A549 (cell line): ENCODE measurements at regions not wholly inside any gene's neighbourhood (a gene's known extent, or its start where the extent isn't known, plus 50 kb on each side); places are given as distances from the start of the nearest gene placed in this dataset.
"Not testable (repeated sequence)": the region's sequence is repeated elsewhere in the genome, so short reads cannot be mapped to it uniquely, and the experiment has no call there.

Experiments used
- ATAC-seq, 2 experiments: fragments of 200-7000 bp in 1 of 2; fragments of >200 bp in 1 of 2; cut with Nextera tagmentation in 1 of 2; cut with Tn5 transposase in 1 of 2; 3 replicates each; pipeline versions ENCODE4 v1.8.0 to v1.9.1; 2018 to 2020; ENCODE audit warnings: mild to moderate bottlenecking in 1 of 2, moderate library complexity in 1 of 2
- CTCF ChIA-PET: fragments of 300-600 bp; sonication (Branson Sonifier 250); formaldehyde crosslinking; extraction: SDS; loops from one replicate; lab custom pipeline; 2021; ENCODE audit warnings: antibody characterized with exemption, inconsistent platforms; lab: Yijun Ruan, JAX
- POLR2A ChIA-PET: fragments of 350-600 bp; formaldehyde crosslinking; extraction: SDS; loops from one replicate; lab custom pipeline; 2021; ENCODE audit warnings: antibody characterized with exemption, inconsistent platforms; lab: Yijun Ruan, JAX
- DNase-seq, 2 experiments: peaks; one replicate each; pipeline versions ENCODE4 v3.0.0 to v3.0.0-alpha.2; 2011 to 2016; ENCODE audit warnings: low read depth in 1 of 2, low spot score in 1 of 2
- FAIRE-seq: peaks from 2 replicates; lab custom pipeline; 2011; peaks lifted over from hg19 to GRCh38; lab: Jason Lieb, UNC
- H3K27ac ChIP-seq, 2 experiments: fragments of >200 bp; sonication (Bioruptor Twin); formaldehyde crosslinking; 3 replicates each; pipeline ENCODE4 v1.5.1; 2016 to 2017
- H3K4me1 ChIP-seq: fragments of >200 bp; sonication (Bioruptor Twin); formaldehyde crosslinking; 3 replicates; pipeline ENCODE4 v1.6.1; 2016
- H3K4me2 ChIP-seq: fragments of >200 bp; sonication (Bioruptor Twin); formaldehyde crosslinking; 3 replicates; pipeline ENCODE4 v1.6.1; 2016
- H3K4me3 ChIP-seq: fragments of >200 bp; sonication (Bioruptor Twin); formaldehyde crosslinking; 3 replicates; pipeline ENCODE4 v1.5.1; 2016
- H3K9me3 ChIP-seq: fragments of >200 bp; sonication (Bioruptor Twin); formaldehyde crosslinking; 3 replicates; pipeline ENCODE4 v1.6.1; 2016
- BHLHE40 ChIP-seq: IDR thresholded peaks from 2 replicates; pipeline ENCODE4 v1.6.1; 2012; ENCODE audit warnings: low read depth, low read length, inconsistent platforms
- CHD4 ChIP-seq: fragments of 200-600 bp; sonication (generic); IDR thresholded peaks from 2 replicates; pipeline ENCODE4 v1.6.1; 2016; ENCODE audit warnings: antibody characterized with exemption, mild to moderate bottlenecking, borderline replicate concordance
- EP300 ChIP-seq, 2 experiments: fragments of >200 bp; sonication (Bioruptor Twin); formaldehyde crosslinking; IDR thresholded peaks; 2 replicates in 1 of 2; 3 replicates in 1 of 2; pipeline ENCODE4 v1.6.1; 2016 to 2017
- HOXB13 ChIP-seq: fragments of 250-450 bp; sonication (Bioruptor Pico); IDR thresholded peaks from 2 replicates; pipeline ENCODE4 v1.5.0; 2020; ENCODE audit warnings: low read depth, mild to moderate bottlenecking, moderate library complexity
- HOXB5 ChIP-seq: fragments of 250-450 bp; sonication (Bioruptor Pico); IDR thresholded peaks from 2 replicates; pipeline ENCODE4 v1.5.0; 2020; ENCODE audit warnings: mild to moderate bottlenecking, moderate library complexity
- JUN ChIP-seq, 2 experiments: fragments of >200 bp; sonication (Bioruptor Twin); formaldehyde crosslinking; IDR thresholded peaks; 2 replicates in 1 of 2; 3 replicates in 1 of 2; pipeline ENCODE4 v1.6.1; 2016 to 2017
- KDM1A ChIP-seq: fragments of 200-600 bp; sonication (generic); IDR thresholded peaks from 2 replicates; pipeline ENCODE4 v1.6.1; 2016; ENCODE audit warnings: low read depth, mild to moderate bottlenecking
- MAZ ChIP-seq: fragments of 150-350 bp; IDR thresholded peaks from 2 replicates; pipeline ENCODE4 v1.6.1; 2014; ENCODE audit warnings: antibody characterized with exemption, low read depth, low read length, borderline replicate concordance
- NPAS2 ChIP-seq: fragments of 250-450 bp; sonication (Bioruptor Pico); IDR thresholded peaks from 2 replicates; pipeline ENCODE4 v1.8.0; 2022; ENCODE audit warnings: mild to moderate bottlenecking, moderate library complexity, borderline replicate concordance
- POLR2AphosphoS2 ChIP-seq: conservative IDR thresholded peaks from 2 replicates; pipeline ENCODE4 v1.6.1; 2012; ENCODE audit warnings: low read length, improper control_type of control experiment, inconsistent platforms
- RFX5 ChIP-seq: fragments of 450-650 bp; IDR thresholded peaks from 2 replicates; pipeline ENCODE4 v1.7.1; 2014; ENCODE audit warnings: antibody characterized with exemption, mild to moderate bottlenecking, moderate library complexity
- SMC3 ChIP-seq: fragments of >200 bp; sonication (Bioruptor Twin); formaldehyde crosslinking; IDR thresholded peaks from 3 replicates; pipeline ENCODE4 v1.6.1; 2018; ENCODE audit warnings: inconsistent platforms
- SREBF2 ChIP-seq: fragments of 450-650 bp; IDR thresholded peaks from 2 replicates; pipeline ENCODE4 v1.6.1; 2014; ENCODE audit warnings: mild to moderate bottlenecking, moderate library complexity
- ZNF302 ChIP-seq: fragments of 250-450 bp; sonication (Bioruptor Pico); IDR thresholded peaks from 2 replicates; pipeline ENCODE4 v1.9.0; 2021; ENCODE audit warnings: inconsistent platforms, mild to moderate bottlenecking, moderate library complexity
- WGBS: methylation state at CpG from one replicate; pipeline ENCODE4 v1.1.6; 2017; ENCODE audit errors: missing lambda C conversion rate; 5-methylcytosine and 5-hydroxymethylcytosine counted together
- TF ChIP-seq, protein P1 (sequence below): fragments of 250-450 bp; sonication (Bioruptor Pico); IDR thresholded peaks from 2 replicates; pipeline ENCODE4 v1.5.0; 2021; ENCODE audit warnings: mild to moderate bottlenecking, moderate library complexity, borderline replicate concordance
- TF ChIP-seq, protein P2 (sequence below): fragments of 450-650 bp; IDR thresholded peaks from 2 replicates; pipeline ENCODE4 v1.6.1; 2014; ENCODE audit warnings: antibody characterized with exemption
- TF ChIP-seq, protein P3 (sequence below): fragments of 250-450 bp; sonication (Bioruptor Pico); IDR thresholded peaks from 2 replicates; pipeline ENCODE4 v1.5.0; 2020; ENCODE audit warnings: low read depth, mild to moderate bottlenecking, moderate library complexity
- TF ChIP-seq, protein P4 (sequence below): IDR thresholded peaks from 2 replicates; pipeline ENCODE4 v1.6.1; 2012
- TF ChIP-seq, protein P5 (sequence below): IDR thresholded peaks from 2 replicates; pipeline ENCODE4 v1.6.1; 2012
- TF ChIP-seq, protein P6 (sequence below): fragments of 200-600 bp; sonication (generic); IDR thresholded peaks from 2 replicates; pipeline ENCODE4 v1.6.1; 2016; ENCODE audit warnings: antibody characterized with exemption, mild to moderate bottlenecking, moderate library complexity

DNA sequence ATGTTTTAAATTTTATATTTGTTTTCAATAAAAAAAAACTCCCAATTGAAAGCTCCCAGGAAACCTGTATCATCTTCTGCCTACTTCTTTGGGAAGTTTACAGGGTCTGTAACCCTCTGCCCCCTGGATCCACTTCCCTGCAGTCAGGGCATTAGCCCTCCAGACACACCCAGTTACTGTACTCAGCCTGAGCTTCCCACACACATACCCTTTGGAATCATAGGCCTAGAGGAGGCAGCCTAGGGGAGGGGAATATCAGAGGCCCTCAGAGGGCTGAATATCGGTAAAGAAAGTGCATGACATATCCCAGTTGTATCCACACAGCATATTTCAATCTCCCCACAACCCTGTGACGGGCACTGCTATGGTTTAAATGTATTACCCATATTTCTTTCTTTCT, 56.2 kb upstream of the TFPI start:
- peak; percentile 43 to 62; a peak in 2 of 6 replicates for ATAC-seq
- CTCF ChIA-PET: interaction anchor here (0.8 kb wide), 1 partner anchor 19 kb away, joined by 3 read pairs; no protein-coding TSS in a partner anchor

DNA sequence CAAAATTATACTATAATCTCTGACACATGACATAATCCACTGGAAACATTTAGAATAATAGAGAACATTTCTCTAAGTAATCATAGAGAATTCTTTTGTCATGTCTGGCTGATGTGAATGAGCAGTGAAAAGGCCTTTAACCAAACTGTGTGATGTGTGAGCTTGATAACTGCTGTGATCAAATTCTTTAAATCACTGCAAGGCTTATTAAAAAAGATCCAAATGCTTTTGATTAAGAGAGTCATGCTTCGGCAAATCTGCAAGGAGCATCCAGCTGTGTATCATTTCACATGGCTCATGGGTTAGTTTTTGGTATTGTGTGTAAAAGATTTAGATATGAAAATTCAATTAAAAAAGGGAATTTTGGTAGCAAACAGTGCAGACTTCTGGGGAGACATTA, 58.6 kb upstream of the TFPI start:
- Histone ChIP-seq H3K4me2 (no peak overlapping the region), H3K27ac (no peak overlapping the region), H3K4me1 (no peaks in the 10 kb centered on the region), H3K9me3 (no peaks in the 10 kb centered on the region), H3K4me3 (no peak overlapping the region)
- POLR2A ChIA-PET: no interaction called here
- DNase-seq (no peak), FAIRE-seq (no peak), ATAC-seq (no peak)
- CTCF ChIA-PET: no interaction called here
- TF ChIP-seq, protein P1, sequence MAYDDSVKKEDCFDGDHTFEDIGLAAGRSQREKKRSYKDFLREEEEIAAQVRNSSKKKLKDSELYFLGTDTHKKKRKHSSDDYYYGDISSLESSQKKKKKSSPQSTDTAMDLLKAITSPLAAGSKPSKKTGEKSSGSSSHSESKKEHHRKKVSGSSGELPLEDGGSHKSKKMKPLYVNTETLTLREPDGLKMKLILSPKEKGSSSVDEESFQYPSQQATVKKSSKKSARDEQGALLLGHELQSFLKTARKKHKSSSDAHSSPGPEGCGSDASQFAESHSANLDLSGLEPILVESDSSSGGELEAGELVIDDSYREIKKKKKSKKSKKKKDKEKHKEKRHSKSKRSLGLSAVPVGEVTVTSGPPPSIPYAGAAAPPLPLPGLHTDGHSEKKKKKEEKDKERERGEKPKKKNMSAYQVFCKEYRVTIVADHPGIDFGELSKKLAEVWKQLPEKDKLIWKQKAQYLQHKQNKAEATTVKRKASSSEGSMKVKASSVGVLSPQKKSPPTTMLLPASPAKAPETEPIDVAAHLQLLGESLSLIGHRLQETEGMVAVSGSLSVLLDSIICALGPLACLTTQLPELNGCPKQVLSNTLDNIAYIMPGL (CRISPR knock-in tag): no peak
- TF ChIP-seq, protein P2, sequence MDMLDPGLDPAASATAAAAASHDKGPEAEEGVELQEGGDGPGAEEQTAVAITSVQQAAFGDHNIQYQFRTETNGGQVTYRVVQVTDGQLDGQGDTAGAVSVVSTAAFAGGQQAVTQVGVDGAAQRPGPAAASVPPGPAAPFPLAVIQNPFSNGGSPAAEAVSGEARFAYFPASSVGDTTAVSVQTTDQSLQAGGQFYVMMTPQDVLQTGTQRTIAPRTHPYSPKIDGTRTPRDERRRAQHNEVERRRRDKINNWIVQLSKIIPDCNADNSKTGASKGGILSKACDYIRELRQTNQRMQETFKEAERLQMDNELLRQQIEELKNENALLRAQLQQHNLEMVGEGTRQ: no peak
- TF ChIP-seq CHD4 (no peak), POLR2AphosphoS2 (no peak), BHLHE40 (no peak), EP300 (IDR thresholded peaks at IDR 0.05) (no peak), KDM1A (no peak)
- WGBS: 88% methylated on average over 1 of the region's 1 CpG

More for the DNA sequence above, 56.2 kb upstream of the TFPI start:
- H3K9me3 ChIP-seq, DNase-seq, H3K4me3 ChIP-seq, H3K4me1 ChIP-seq, H3K27ac ChIP-seq, POLR2A ChIA-PET, H3K4me2 ChIP-seq, FAIRE-seq: not testable (repeated sequence)
- 70% methylated on average over 2 of the region's 2 CpGs for WGBS

DNA sequence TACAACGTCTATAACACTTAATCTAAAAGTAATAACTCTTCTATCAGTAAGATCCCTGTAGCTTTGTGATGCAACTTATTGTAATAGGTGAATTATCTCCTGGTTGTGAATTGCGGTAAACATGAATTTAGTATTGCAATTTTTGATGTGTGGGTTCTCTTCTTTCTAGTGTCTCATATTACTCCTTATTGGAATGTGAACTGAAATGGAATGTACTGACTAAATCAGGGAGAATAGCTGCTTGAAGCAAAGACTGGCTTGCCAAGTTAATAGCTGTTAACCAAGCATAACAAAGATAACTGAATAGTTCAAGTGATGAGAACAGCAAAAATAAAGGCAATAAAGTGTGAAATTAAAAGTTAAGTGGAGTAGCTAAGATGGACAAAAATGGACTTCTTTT, 60.5 kb upstream of the TFPI start:
- H3K27ac ChIP-seq: no peak overlapping the region
- ChIA-PET CTCF (no interaction called here), POLR2A (no interaction called here)
- H3K4me3 ChIP-seq: no peak overlapping the region
- 54% methylated on average over 2 of the region's 2 CpGs for WGBS
- no peak overlapping the region for H3K4me2 ChIP-seq
- FAIRE-seq (no peak), ATAC-seq (no peak), DNase-seq (no peak)
- no peaks in the 10 kb centered on the region for H3K9me3 ChIP-seq
- H3K4me1 ChIP-seq: no peaks in the 10 kb centered on the region
- TF ChIP-seq, protein P3, sequence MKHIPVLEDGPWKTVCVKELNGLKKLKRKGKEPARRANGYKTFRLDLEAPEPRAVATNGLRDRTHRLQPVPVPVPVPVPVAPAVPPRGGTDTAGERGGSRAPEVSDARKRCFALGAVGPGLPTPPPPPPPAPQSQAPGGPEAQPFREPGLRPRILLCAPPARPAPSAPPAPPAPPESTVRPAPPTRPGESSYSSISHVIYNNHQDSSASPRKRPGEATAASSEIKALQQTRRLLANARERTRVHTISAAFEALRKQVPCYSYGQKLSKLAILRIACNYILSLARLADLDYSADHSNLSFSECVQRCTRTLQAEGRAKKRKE: no peak
- TF ChIP-seq, protein P4, sequence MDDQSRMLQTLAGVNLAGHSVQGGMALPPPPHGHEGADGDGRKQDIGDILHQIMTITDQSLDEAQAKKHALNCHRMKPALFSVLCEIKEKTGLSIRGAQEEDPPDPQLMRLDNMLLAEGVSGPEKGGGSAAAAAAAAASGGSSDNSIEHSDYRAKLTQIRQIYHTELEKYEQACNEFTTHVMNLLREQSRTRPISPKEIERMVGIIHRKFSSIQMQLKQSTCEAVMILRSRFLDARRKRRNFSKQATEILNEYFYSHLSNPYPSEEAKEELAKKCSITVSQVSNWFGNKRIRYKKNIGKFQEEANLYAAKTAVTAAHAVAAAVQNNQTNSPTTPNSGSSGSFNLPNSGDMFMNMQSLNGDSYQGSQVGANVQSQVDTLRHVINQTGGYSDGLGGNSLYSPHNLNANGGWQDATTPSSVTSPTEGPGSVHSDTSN: no peak

DNA sequence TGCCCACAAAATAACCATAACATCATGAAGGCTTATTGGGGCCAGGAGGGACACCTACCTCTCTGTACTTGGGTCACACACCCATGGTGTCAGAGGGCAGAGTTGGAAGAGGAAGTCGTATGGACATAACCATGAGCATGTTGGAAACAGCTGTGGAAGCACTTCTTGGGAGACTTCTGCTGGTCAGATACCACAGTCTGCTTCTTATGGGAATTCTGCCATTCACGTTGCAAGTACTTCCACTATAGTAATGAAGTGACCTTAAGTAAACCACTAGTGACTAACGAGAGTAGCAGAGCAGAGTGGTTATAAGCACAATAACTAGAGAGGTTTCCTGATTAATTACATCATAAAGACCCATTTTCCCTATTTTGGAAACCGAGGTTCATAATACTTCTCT, 61.1 kb upstream of the TFPI start:
- no peak overlapping the region for H3K4me2 ChIP-seq
- H3K9me3 ChIP-seq: no peaks in the 10 kb centered on the region
- 56% methylated on average over 4 of the region's 4 CpGs for WGBS
- H3K27ac ChIP-seq: no peak overlapping the region
- ChIA-PET POLR2A (no interaction called here), CTCF (no interaction called here)
- H3K4me3 ChIP-seq: no peak overlapping the region
- DNase-seq (no peak), FAIRE-seq (no peak), ATAC-seq (no peak)
- H3K4me1 ChIP-seq: no peaks in the 10 kb centered on the region
- TF ChIP-seq, protein P5, sequence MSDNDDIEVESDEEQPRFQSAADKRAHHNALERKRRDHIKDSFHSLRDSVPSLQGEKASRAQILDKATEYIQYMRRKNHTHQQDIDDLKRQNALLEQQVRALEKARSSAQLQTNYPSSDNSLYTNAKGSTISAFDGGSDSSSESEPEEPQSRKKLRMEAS: no peak
- TF ChIP-seq SREBF2 (no peak), SMC3 (no peak), ZNF302 (no peak), HOXB5 (CRISPR knock-in tag) (no peak), JUN (IDR thresholded peaks at IDR 0.05) (no peak), HOXB13 (CRISPR knock-in tag) (no peak), NPAS2 (CRISPR knock-in tag) (no peak), MAZ (no peak), CHD4 (no peak), RFX5 (no peak)
- TF ChIP-seq, protein P1 (CRISPR knock-in tag): no peak
- TF ChIP-seq, protein P6, sequence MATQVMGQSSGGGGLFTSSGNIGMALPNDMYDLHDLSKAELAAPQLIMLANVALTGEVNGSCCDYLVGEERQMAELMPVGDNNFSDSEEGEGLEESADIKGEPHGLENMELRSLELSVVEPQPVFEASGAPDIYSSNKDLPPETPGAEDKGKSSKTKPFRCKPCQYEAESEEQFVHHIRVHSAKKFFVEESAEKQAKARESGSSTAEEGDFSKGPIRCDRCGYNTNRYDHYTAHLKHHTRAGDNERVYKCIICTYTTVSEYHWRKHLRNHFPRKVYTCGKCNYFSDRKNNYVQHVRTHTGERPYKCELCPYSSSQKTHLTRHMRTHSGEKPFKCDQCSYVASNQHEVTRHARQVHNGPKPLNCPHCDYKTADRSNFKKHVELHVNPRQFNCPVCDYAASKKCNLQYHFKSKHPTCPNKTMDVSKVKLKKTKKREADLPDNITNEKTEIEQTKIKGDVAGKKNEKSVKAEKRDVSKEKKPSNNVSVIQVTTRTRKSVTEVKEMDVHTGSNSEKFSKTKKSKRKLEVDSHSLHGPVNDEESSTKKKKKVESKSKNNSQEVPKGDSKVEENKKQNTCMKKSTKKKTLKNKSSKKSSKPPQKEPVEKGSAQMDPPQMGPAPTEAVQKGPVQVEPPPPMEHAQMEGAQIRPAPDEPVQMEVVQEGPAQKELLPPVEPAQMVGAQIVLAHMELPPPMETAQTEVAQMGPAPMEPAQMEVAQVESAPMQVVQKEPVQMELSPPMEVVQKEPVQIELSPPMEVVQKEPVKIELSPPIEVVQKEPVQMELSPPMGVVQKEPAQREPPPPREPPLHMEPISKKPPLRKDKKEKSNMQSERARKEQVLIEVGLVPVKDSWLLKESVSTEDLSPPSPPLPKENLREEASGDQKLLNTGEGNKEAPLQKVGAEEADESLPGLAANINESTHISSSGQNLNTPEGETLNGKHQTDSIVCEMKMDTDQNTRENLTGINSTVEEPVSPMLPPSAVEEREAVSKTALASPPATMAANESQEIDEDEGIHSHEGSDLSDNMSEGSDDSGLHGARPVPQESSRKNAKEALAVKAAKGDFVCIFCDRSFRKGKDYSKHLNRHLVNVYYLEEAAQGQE: no peak
